Keratinocyte (primary cell): ENCODE measurements at regions not wholly inside any gene's neighbourhood (a gene's known extent, or its start where the extent isn't known, plus 50 kb on each side); places are given as distances from the start of the nearest gene placed in this dataset.

Experiments
- CTCF ChIP-seq, 3 experiments: IDR thresholded peaks in 1 of 3; conservative IDR thresholded peaks in 1 of 3; optimal IDR thresholded peaks in 1 of 3; 2 replicates in 2 of 3; 3 replicates in 1 of 3; pipeline versions ENCODE3 to v1.5.1; 2011; ENCODE audit warnings: low read length in 3 of 3, mild to moderate bottlenecking in 3 of 3, moderate library complexity in 2 of 3, control low read depth in 1 of 3, inconsistent platforms in 1 of 3; ENCODE audit not compliant: insufficient read depth in 2 of 3; ENCODE audit errors: extremely low read depth in 1 of 3
- EZH2 ChIP-seq: IDR thresholded peaks from one replicate; pipeline ENCODE4 v1.6.1; 2012; ENCODE audit warnings: inconsistent platforms, mild to moderate bottlenecking, low read length, moderate library complexity

- TF ChIP-seq CTCF (optimal IDR thresholded peaks at IDR 0.05 in 1 of 3, IDR thresholded peaks at IDR 0.05 in 1 of 3, conservative IDR thresholded peaks at IDR 0.05 in 1 of 3; ENCODE audit: extremely low read depth in 1 of 3, insufficient read depth in 2 of 3, low read length in 3 of 3) (no peak), EZH2 (no peak)
Observed at GRCh38 chr4:34534916-34535315, 1709.4 kb downstream of the ARAP2 start.
